Stimulated activated naive CD4-positive, alpha-beta T cell treated with Interleukin-2 at 50 U/mL for 16 hours (primary cell): ENCODE measurements at regions not wholly inside any gene's neighbourhood (a gene's known extent, or its start where the extent isn't known, plus 50 kb on each side); places are given as distances from the start of the nearest gene placed in this dataset.

Source experiments
- DNase-seq: peaks from one replicate; lab custom pipeline; 2025; lab: John Stamatoyannopoulos, UW

GRCh38 chr12:24603371-24603770 lies 345.5 kb downstream of the BCAT1 start:
- DNase-seq, result no peak

DNA sequence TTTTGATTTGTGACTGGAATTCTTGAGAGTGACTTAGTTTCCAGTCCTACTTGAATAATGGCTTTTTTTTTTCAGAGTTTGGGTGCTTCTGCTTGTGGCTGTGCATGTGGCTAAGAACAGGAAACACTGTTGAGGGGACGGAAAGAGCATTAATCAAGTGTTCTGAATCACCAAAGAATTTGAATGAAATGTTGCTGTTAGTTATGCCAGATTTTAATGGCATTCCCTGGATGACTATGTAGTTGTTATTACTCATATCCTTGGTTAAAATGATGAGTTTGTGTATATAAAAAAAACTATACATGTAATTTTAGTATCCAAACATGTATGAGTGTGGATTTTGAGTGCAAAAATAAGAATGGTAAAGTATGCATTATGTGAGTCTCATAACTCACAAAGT lies 347.9 kb downstream of the BCAT1 start:
- DNase-seq, result no peak

GRCh38 chr12:24600551-24600950 lies 348.4 kb downstream of the BCAT1 start:
- DNase-seq, result no peak

GRCh38 chr12:24599736-24600135 lies 349.2 kb downstream of the BCAT1 start:
- no peak for DNase-seq

DNA sequence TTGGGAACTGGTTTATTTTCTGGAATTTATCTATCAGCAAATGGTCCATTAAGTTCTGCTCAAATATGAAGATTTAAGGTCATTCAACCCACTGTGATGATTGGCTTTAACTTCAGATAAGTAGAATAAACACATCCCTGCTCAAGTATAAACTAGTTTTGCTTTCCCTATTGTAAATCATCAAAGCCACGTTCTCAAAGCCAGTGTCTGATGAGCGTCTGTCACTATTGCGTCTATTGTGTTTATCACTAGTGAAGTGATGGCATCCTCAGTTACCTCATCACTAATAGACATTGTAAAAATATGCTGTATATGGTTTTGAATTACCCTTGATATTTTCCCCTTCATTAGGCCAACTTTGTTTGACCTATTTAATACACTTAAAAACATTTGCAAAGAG lies 351.3 kb downstream of the BCAT1 start:
- no peak for DNase-seq

DNA sequence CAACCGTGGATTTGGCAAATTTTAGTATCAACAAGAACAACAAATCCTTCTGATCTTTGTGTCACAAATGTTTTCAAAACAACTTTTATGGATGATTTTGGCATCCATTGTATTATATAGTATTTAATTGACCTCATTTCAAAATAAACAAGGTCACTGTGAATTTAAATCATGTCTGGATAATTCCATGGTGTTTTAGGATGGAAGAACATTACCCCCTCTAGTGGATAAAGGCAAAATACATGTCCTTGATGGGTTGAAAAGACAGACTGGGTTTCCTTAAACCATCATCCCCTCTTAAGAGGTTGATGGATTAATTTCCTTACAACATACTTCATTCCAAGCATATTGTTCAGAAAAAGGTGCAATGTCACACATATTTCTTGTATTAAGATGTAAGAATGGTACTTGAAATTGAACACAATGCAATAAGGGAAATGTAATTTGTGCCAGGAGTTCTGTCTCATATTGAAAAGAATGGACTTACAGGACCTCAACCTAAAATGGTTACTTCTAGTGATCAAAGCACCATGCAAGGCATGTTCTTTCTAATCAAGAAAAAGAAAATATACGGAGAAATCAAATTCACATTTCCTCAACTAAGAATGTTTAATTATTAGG lies 352.0 kb downstream of the BCAT1 start:
- no peak for DNase-seq

DNA sequence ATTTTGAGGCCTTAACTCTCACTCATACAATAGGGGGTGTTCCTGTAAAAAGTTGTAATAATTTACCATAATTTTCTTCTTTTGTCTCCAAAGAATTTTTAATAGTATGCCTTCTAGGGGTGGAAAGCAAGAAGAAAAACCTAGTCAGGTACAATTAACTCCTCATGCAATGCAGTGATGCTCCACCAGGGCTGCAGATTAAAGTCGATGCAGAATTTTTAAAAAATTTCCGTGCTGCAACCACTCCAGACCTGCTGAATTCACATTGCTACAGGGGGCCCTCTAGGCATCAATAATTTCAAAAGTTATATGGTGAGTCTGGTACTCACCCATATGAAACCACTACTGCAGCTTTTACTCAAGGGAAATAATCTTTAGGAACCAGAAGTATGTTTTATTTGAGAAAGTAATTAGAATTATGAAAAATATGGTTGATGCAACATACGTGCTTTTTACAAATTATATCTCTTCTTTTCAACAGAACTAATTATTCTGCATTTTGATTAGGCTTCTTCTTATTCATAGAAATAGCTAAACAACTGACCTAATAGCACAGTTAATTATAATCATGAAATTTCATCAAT lies 353.2 kb downstream of the BCAT1 start:
- DNase-seq, result no peak

DNA sequence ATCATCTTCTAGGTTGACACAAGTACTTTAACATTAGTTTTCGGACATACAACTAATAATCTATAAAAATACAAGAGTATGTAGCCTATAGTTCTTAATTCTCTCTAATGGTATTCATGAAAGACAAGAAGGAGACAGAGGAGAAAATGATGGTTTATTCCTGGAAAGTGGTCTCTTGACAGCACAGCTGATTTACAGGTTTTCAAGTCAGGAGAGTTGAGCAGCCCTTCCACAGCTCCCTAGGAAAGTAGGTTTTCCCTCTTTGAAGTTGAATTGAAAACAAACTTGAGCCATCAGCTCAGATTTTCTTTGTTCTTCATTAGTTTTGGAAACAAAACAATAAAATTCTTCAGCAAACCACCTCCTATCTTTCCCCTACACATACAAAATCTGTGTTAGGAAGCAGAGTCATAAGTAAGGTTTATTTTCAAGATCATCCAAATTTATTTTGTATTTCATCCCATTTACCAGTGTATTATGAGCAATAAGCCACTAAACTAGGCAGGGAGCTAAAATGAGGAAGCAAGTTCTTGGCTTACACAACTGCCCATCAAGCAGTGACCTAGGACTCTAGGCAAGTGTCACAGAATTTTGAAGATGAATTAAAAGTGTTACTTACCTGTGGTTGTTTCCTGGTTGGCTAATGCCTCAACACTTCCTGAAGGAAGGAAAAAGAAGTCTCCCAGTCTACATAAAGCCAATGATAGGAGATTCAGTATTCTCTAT lies 357.0 kb downstream of the BCAT1 start:
- no peak for DNase-seq

- no peak for DNase-seq
Measured at GRCh38 chr12:24591079-24591626, 357.7 kb downstream of the BCAT1 start.

- no peak for DNase-seq
Measured at GRCh38 chr12:24586293-24586692, 362.6 kb downstream of the BCAT1 start.

GRCh38 chr12:24584032-24584675 lies 364.7 kb downstream of the BCAT1 start:
- no peak for DNase-seq

- no peak for DNase-seq
Measured at GRCh38 chr12:24582954-24583601, 365.8 kb downstream of the BCAT1 start.

DNA sequence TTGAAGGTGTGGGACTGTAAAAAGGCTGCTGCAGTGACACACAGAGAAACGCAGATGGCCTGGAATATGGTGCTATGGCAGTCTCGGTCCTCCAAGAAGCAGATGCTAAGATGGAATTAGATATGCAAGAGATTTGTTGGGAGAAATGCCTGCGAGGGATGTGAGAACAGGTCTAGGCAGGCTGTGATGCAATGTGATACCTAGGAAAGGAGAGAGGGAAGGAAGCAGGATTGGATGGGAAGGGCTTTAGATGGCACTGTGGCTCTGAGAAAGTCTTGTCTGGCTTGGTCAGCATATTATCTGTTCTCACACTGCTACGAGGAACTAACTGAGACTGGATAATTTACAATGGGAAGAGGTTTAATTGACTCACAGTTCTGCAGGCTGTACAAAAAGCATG lies 374.4 kb downstream of the BCAT1 start:
- no peak for DNase-seq

GRCh38 chr12:24573621-24574020 lies 375.3 kb downstream of the BCAT1 start:
- no peak for DNase-seq

- DNase-seq, result no peak
Measured at GRCh38 chr12:24565300-24565699, 383.6 kb downstream of the BCAT1 start.

GRCh38 chr12:24562771-24563431 lies 386.0 kb downstream of the BCAT1 start:
- DNase-seq, result no peak

DNA sequence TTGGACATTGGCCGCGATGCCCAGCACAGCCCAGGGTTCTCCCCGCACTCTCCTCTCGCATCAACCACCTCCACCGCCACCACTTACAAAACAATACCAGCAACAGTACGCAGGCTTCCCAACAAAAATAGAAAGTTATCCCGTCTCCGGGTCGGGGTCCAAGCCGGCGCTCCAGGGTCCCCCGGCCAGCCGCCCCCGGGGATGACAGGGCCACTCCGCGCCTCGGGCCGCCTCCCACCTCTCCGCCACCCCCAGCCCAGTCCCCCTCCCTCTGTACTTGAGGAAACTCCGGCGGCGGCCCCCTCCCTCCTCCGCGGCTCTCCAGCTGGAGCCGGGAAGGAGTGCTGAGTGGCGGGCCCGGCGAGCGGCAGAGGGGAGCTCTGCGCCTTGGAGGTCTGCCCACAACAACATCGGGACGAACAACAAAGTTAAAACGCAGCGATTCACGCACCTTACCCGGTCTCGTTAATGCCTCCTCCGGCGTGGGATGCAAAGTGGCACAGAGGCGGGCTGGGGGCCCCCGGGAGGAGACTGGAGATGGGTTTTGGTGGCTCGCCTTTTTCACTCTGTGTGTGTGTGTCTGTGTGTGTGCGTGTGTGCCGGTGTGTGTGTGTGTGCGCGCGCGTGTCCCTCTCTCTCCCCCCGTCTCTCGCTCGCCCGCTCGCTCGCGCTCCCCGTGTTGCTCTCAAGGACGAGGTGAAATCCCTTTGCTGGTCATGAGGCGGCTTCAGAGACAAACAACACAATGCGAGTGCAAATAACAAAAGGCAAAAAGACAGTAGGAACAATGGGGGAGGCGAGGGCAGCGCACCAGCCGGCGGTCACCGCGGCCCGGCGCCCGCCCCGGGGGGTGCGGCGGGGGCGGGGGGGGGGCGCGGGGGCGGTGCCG lies 386.8 kb downstream of the BCAT1 start:
- no peak for DNase-seq

GRCh38 chr12:24561411-24561871 lies 387.5 kb downstream of the BCAT1 start:
- no peak for DNase-seq

GRCh38 chr12:24560831-24561271 lies 388.1 kb downstream of the BCAT1 start:
- DNase-seq, result no peak

DNA sequence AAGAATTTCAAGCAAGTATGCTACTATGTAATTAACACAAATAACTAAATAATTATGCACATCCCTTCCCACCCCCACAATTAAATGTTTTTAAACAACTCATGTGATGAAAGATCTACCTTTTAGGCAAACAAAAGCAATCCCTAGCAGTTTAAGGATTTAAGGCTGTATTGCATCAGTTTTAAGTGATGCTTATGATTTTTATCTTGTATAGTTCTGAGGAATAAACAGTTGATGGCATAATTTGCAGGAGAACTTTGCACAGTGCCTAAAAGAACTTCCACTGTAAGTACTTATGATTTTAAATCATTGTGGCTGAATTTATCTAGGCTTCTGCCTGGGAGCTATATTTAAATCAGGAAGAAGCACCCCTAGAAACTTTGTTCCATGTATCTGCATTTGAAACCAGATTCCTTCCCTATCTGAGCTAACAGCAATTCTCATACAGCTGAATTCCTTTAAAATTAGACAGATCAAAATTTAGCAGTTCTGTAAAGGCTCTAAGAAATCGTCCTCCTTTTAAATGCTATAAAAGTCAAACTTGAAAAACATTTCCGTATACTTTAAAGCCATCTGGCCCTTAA lies 388.6 kb downstream of the BCAT1 start:
- DNase-seq, result no peak
